Prostate gland (tissue), 2 donors: ENCODE measurements at regions not wholly inside any gene's neighbourhood (a gene's known extent, or its start where the extent isn't known, plus 50 kb on each side); places are given as distances from the start of the nearest gene placed in this dataset.

ENCODE experiments used
- DNase-seq: peaks from one replicate; pipeline ENCODE4 v3.0.0-alpha.2; 2019; ENCODE audit warnings: low spot score
- H3K27ac ChIP-seq, 2 donors: fragments of 200-600 bp; sonication (generic); 2 replicates each; pipeline ENCODE4 v1.5.1; 2017 to 2019
- H3K27me3 ChIP-seq: fragments of 200-600 bp; sonication (generic); replicated peaks from 2 replicates; pipeline ENCODE4 v1.5.1; 2019; ENCODE audit not compliant: insufficient read depth
- H3K36me3 ChIP-seq, 2 donors: fragments of 200-600 bp; sonication (generic); 1 replicate in 1 of 2; 2 replicates in 1 of 2; pipeline versions ENCODE4 v1.5.1 to v1.8.1; 2017 to 2019
- H3K4me1 ChIP-seq: fragments of 200-600 bp; sonication (generic); replicated peaks from 2 replicates; pipeline ENCODE4 v1.5.1; 2019
- H3K4me3 ChIP-seq, 2 donors: fragments of 200-600 bp; sonication (generic); 2 replicates each; pipeline ENCODE4 v1.5.1; 2017 to 2019
- H3K9me3 ChIP-seq: fragments of 200-600 bp; sonication (generic); 2 replicates; pipeline ENCODE4 v1.5.1; 2017
- CTCF ChIP-seq, 4 experiments: fragments of 200-600 bp in 2 of 4; fragments of 450-650 bp in 2 of 4; sonication (generic) in 2 of 4; IDR thresholded peaks; 1 replicate in 3 of 4; 2 replicates in 1 of 4; pipeline ENCODE4 v1.5.1; 2016 to 2019; ENCODE audit warnings: antibody characterized with exemption in 4 of 4, mild to moderate bottlenecking in 2 of 4, moderate library complexity in 2 of 4
- POLR2A ChIP-seq: fragments of 450-650 bp; IDR thresholded peaks from one replicate; pipeline ENCODE4 v1.6.1; 2016; ENCODE audit warnings: antibody characterized with exemption, mild to moderate bottlenecking
- POLR2AphosphoS5 ChIP-seq: sonication (generic); formaldehyde crosslinking; IDR thresholded peaks from one replicate; pipeline ENCODE4 v1.6.1; 2017; ENCODE audit warnings: antibody characterized with exemption
- WGBS: methylation state at CpG from one replicate; pipeline ENCODE4 v1.1.5; 2018; 5-methylcytosine and 5-hydroxymethylcytosine counted together
- intact Hi-C: fragments of 100-400 bp; cut with DNase I; formaldehyde crosslinking; loops from one replicate; pipeline ENCODE4 v1.14.2; 2022

GRCh38 chr16:51383909-51384308 lies 232.8 kb upstream of the SALL1 start:
- TF ChIP-seq CTCF (IDR thresholded peaks at IDR 0.05) (no peak), POLR2A (no peak), POLR2AphosphoS5 (no peak)
- intact Hi-C loops = no loop called here
- WGBS = 37% methylated on average over 3 of the region's 3 CpGs

GRCh38 chr16:51382940-51383339 lies 231.9 kb upstream of the SALL1 start:
- WGBS = 82% methylated on average over 1 of the region's 1 CpG
- no peaks in the 10 kb centered on the region for H3K4me1 ChIP-seq
- H3K9me3 ChIP-seq = no peaks in the 10 kb centered on the region
- no peak for DNase-seq
- H3K27ac ChIP-seq = no peak overlapping the region
- H3K36me3 ChIP-seq = no peaks in the 10 kb centered on the region
- no peaks in the 10 kb centered on the region for H3K27me3 ChIP-seq
- intact Hi-C loops = no loop called here
- H3K4me3 ChIP-seq = no peak overlapping the region
- no peak for TF ChIP-seq POLR2AphosphoS5
- TF ChIP-seq CTCF (IDR thresholded peaks at IDR 0.05) = no peak
- no peak for TF ChIP-seq POLR2A

More at GRCh38 chr16:51383909-51384308, 232.8 kb upstream of the SALL1 start:
- DNase-seq = no peak
- H3K36me3 ChIP-seq = no peaks in the 10 kb centered on the region
- no peak overlapping the region for H3K27ac ChIP-seq
- H3K4me3 ChIP-seq = no peak overlapping the region
- H3K4me1 ChIP-seq = no peaks in the 10 kb centered on the region
- no peaks in the 10 kb centered on the region for H3K9me3 ChIP-seq
- no peaks in the 10 kb centered on the region for H3K27me3 ChIP-seq

- Histone ChIP-seq H3K36me3 (no peaks in the 10 kb centered on the region), H3K27ac (no peak overlapping the region), H3K4me1 (no peaks in the 10 kb centered on the region), H3K27me3 (no peaks in the 10 kb centered on the region), H3K4me3 (no peak overlapping the region), H3K9me3 (no peaks in the 10 kb centered on the region)
- no peak for DNase-seq
- intact Hi-C loops = no loop called here
- WGBS = 69% methylated on average over 3 of the region's 3 CpGs
- no peak for TF ChIP-seq CTCF (IDR thresholded peaks at IDR 0.05)
- TF ChIP-seq POLR2AphosphoS5 = no peak
- no peak for TF ChIP-seq POLR2A
Measured at GRCh38 chr16:51382211-51382610, 231.1 kb upstream of the SALL1 start.

- H3K27me3 ChIP-seq = no peaks in the 10 kb centered on the region
- no peaks in the 10 kb centered on the region for H3K4me1 ChIP-seq
- no peak for TF ChIP-seq POLR2AphosphoS5
- H3K36me3 ChIP-seq = no peaks in the 10 kb centered on the region
- H3K27ac ChIP-seq = no peak overlapping the region
- DNase-seq = no peak
- H3K9me3 ChIP-seq = no peaks in the 10 kb centered on the region
- 63% methylated on average over 3 of the region's 3 CpGs for WGBS
- H3K4me3 ChIP-seq = no peak overlapping the region
- intact Hi-C loops = no loop called here
Measured at GRCh38 chr16:51376080-51376479, 225.0 kb upstream of the SALL1 start.

- Histone ChIP-seq H3K27me3 (no peaks in the 10 kb centered on the region), H3K4me3 (no peak overlapping the region), H3K36me3 (no peaks in the 10 kb centered on the region), H3K27ac (no peak overlapping the region), H3K9me3 (no peaks in the 10 kb centered on the region), H3K4me1 (no peaks in the 10 kb centered on the region)
- WGBS = 96% methylated on average over 5 of the region's 5 CpGs
- TF ChIP-seq POLR2AphosphoS5 = no peak
- no peak for TF ChIP-seq CTCF (IDR thresholded peaks at IDR 0.05)
- no peak for DNase-seq
- intact Hi-C loops = no loop called here
Measured at GRCh38 chr16:51374790-51375189, 223.7 kb upstream of the SALL1 start.
